HL-60 (cell line): ENCODE measurements at regions not wholly inside any gene's neighbourhood (a gene's known extent, or its start where the extent isn't known, plus 50 kb on each side); places are given as distances from the start of the nearest gene placed in this dataset.

Source experiments
- POLR2AphosphoS5 ChIP-seq: IDR thresholded peaks from 2 replicates; pipeline ENCODE4 v1.6.1; 2012; ENCODE audit warnings: low read depth
- TF ChIP-seq, protein P1 (sequence below): IDR thresholded peaks from one replicate; pipeline ENCODE4 v1.5.1; 2011; ENCODE audit warnings: low read length, control low read depth, inconsistent platforms; ENCODE audit not compliant: insufficient read depth
- TF ChIP-seq, protein P2 (sequence below): IDR thresholded peaks from 2 replicates; pipeline ENCODE4 v1.6.1; 2012; ENCODE audit warnings: low read depth; ENCODE audit not compliant: insufficient replicate concordance

DNA sequence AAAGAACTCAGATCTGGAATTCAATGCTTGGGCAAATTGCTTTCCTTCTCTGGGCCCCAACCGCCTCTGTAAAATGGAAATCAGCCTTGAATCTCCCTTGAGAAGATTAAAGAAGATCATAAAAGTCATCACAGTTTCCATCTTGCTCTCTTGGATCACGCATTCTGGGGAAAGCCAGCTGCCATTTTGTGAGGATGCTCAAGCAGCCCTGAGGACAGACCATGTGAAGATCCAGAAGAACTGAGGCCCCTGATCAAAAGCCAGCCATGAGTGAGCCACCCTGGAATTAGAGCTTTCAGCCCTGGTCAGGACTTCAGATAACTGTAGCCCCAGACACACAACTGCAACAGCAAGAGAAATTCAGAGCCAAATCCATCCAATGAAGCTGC lies 229.3 kb downstream of the MN1 start:
- TF ChIP-seq POLR2AphosphoS5, result no peak
- TF ChIP-seq, protein P1, sequence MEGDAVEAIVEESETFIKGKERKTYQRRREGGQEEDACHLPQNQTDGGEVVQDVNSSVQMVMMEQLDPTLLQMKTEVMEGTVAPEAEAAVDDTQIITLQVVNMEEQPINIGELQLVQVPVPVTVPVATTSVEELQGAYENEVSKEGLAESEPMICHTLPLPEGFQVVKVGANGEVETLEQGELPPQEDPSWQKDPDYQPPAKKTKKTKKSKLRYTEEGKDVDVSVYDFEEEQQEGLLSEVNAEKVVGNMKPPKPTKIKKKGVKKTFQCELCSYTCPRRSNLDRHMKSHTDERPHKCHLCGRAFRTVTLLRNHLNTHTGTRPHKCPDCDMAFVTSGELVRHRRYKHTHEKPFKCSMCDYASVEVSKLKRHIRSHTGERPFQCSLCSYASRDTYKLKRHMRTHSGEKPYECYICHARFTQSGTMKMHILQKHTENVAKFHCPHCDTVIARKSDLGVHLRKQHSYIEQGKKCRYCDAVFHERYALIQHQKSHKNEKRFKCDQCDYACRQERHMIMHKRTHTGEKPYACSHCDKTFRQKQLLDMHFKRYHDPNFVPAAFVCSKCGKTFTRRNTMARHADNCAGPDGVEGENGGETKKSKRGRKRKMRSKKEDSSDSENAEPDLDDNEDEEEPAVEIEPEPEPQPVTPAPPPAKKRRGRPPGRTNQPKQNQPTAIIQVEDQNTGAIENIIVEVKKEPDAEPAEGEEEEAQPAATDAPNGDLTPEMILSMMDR, result no peak
- TF ChIP-seq, protein P2, sequence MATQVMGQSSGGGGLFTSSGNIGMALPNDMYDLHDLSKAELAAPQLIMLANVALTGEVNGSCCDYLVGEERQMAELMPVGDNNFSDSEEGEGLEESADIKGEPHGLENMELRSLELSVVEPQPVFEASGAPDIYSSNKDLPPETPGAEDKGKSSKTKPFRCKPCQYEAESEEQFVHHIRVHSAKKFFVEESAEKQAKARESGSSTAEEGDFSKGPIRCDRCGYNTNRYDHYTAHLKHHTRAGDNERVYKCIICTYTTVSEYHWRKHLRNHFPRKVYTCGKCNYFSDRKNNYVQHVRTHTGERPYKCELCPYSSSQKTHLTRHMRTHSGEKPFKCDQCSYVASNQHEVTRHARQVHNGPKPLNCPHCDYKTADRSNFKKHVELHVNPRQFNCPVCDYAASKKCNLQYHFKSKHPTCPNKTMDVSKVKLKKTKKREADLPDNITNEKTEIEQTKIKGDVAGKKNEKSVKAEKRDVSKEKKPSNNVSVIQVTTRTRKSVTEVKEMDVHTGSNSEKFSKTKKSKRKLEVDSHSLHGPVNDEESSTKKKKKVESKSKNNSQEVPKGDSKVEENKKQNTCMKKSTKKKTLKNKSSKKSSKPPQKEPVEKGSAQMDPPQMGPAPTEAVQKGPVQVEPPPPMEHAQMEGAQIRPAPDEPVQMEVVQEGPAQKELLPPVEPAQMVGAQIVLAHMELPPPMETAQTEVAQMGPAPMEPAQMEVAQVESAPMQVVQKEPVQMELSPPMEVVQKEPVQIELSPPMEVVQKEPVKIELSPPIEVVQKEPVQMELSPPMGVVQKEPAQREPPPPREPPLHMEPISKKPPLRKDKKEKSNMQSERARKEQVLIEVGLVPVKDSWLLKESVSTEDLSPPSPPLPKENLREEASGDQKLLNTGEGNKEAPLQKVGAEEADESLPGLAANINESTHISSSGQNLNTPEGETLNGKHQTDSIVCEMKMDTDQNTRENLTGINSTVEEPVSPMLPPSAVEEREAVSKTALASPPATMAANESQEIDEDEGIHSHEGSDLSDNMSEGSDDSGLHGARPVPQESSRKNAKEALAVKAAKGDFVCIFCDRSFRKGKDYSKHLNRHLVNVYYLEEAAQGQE, result no peak
